OCI-LY1 (cell line): ENCODE measurements at regions not wholly inside any gene's neighbourhood (a gene's known extent, or its start where the extent isn't known, plus 50 kb on each side); places are given as distances from the start of the nearest gene placed in this dataset.

Experiments used
- H2AFZ ChIP-seq: fragments of 200-600 bp; sonication (generic), shearing (Covaris generic); 2 replicates; pipeline ENCODE4 v1.6.0; 2014; ENCODE audit warnings: antibody characterized with exemption, mild to moderate bottlenecking, low read length
- H3F3A ChIP-seq: fragments of 200-600 bp; sonication (generic), shearing (Covaris generic); 2 replicates; pipeline ENCODE4 v1.6.0; 2014; ENCODE audit warnings: mild to moderate bottlenecking, antibody characterized with exemption, low read length, moderate library complexity; ENCODE audit not compliant: insufficient read depth
- H3K27ac ChIP-seq: fragments of 200-600 bp; sonication (generic); 2 replicates; pipeline ENCODE4 v1.5.1; 2014; ENCODE audit warnings: low read length, mixed run types, mild to moderate bottlenecking, low read depth; ENCODE audit not compliant: poor library complexity, severe bottlenecking
- H3K27me3 ChIP-seq: fragments of 200-600 bp; sonication (generic); 2 replicates; pipeline ENCODE4 v1.6.0; 2014; ENCODE audit warnings: antibody characterized with exemption, mild to moderate bottlenecking, low read length, moderate library complexity; ENCODE audit not compliant: insufficient read depth
- H3K36me3 ChIP-seq: fragments of 200-600 bp; sonication (generic); 2 replicates; pipeline ENCODE4 v1.6.1; 2014; ENCODE audit warnings: mild to moderate bottlenecking, antibody characterized with exemption, low read length, moderate library complexity, mixed read lengths; ENCODE audit not compliant: insufficient read depth
- H3K4me1 ChIP-seq: fragments of 200-600 bp; sonication (generic); 2 replicates; pipeline ENCODE4 v1.5.1; 2014; ENCODE audit warnings: mild to moderate bottlenecking, low read length, moderate library complexity; ENCODE audit not compliant: insufficient read depth, severe bottlenecking
- H3K4me2 ChIP-seq: fragments of 200-600 bp; sonication (generic), shearing (Covaris generic); 2 replicates; pipeline ENCODE4 v1.6.1; 2014; ENCODE audit warnings: low read length
- H3K4me3 ChIP-seq: fragments of 200-600 bp; sonication (generic); 2 replicates; pipeline ENCODE4 v1.5.1; 2014; ENCODE audit warnings: low read length, low read depth, mild to moderate bottlenecking, mixed read lengths; ENCODE audit not compliant: poor library complexity, severe bottlenecking
- H3K79me2 ChIP-seq: fragments of 200-600 bp; shearing (Covaris generic); 2 replicates; pipeline ENCODE4 v1.6.1; 2016; ENCODE audit warnings: mixed run types, low read length, mixed read lengths; ENCODE audit not compliant: insufficient read depth
- H3K9ac ChIP-seq: fragments of 200-600 bp; sonication (generic), shearing (Covaris generic); 2 replicates; pipeline ENCODE4 v1.6.1; 2014; ENCODE audit warnings: mild to moderate bottlenecking, low read length, mixed read lengths
- H3K9me2 ChIP-seq: fragments of 200-600 bp; sonication (generic), shearing (Covaris generic); 2 replicates; pipeline ENCODE4 v1.6.1; 2014; ENCODE audit warnings: low read depth, mild to moderate bottlenecking, low read length, mixed read lengths
- H3K9me3 ChIP-seq: fragments of 200-600 bp; shearing (Covaris generic); 2 replicates; pipeline ENCODE4 v1.6.1; 2014; ENCODE audit warnings: low read length, mixed read lengths
- H4K20me1 ChIP-seq: fragments of 200-600 bp; sonication (generic), shearing (Covaris generic); 2 replicates; pipeline ENCODE4 v1.6.0; 2016; ENCODE audit warnings: mild to moderate bottlenecking, low read length; ENCODE audit not compliant: insufficient read depth
- EZH2 ChIP-seq: fragments of 200-600 bp; sonication (generic), shearing (Covaris generic); IDR thresholded peaks from 2 replicates; pipeline ENCODE4 v1.8.0; 2017; ENCODE audit warnings: borderline replicate concordance, mixed run types, mild to moderate bottlenecking, antibody characterized with exemption, low read length, moderate library complexity, mixed read lengths
- TF ChIP-seq, protein P1 (sequence below): fragments of 200-600 bp; sonication (generic), shearing (Covaris generic); IDR thresholded peaks from 2 replicates; pipeline ENCODE4 v1.5.1; 2017; ENCODE audit warnings: mild to moderate bottlenecking, antibody characterized with exemption, low read length, moderate library complexity, mixed read lengths

DNA sequence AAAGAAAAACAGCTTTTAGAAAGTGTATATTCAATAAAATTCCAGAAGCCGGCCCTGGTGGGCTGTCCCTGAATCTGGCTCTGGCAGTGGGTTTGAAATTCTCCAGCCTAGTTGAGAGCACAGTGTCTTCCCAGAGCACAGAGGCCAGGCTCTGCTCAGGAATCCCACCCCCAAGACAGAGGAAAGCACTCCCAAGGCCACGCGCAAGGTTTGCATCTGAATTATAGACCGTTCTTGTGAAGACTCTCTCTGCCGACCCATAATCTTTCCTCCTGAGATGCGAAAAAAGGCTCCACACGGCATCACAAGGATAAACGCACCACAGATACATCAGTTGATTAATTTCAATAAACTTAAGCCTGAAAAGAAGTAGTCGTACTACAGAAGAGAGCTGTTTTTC is 342.2 kb downstream of the CMPK2 start:
- no peak for TF ChIP-seq EZH2
- TF ChIP-seq, protein P1, sequence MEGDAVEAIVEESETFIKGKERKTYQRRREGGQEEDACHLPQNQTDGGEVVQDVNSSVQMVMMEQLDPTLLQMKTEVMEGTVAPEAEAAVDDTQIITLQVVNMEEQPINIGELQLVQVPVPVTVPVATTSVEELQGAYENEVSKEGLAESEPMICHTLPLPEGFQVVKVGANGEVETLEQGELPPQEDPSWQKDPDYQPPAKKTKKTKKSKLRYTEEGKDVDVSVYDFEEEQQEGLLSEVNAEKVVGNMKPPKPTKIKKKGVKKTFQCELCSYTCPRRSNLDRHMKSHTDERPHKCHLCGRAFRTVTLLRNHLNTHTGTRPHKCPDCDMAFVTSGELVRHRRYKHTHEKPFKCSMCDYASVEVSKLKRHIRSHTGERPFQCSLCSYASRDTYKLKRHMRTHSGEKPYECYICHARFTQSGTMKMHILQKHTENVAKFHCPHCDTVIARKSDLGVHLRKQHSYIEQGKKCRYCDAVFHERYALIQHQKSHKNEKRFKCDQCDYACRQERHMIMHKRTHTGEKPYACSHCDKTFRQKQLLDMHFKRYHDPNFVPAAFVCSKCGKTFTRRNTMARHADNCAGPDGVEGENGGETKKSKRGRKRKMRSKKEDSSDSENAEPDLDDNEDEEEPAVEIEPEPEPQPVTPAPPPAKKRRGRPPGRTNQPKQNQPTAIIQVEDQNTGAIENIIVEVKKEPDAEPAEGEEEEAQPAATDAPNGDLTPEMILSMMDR = no peak
- H3K9me3 ChIP-seq = peaks cover 6% of the 10 kb centered on the region; the same call in 1 of the 2 replicates
- no peak overlapping the region for H3K4me2 ChIP-seq
- H3K27me3 ChIP-seq = no peaks in the 10 kb centered on the region
- no peak overlapping the region for H2AFZ ChIP-seq
- peaks cover 28% of the 10 kb centered on the region for H3K4me1 ChIP-seq
- no peak overlapping the region for H3K9ac ChIP-seq
- no peak overlapping the region for H3K4me3 ChIP-seq
- no peaks in the 10 kb centered on the region for H3K79me2 ChIP-seq
- H3K27ac ChIP-seq = no peak overlapping the region
- H3K36me3 ChIP-seq = peaks cover 10% of the 10 kb centered on the region; the same call in 1 of the 2 replicates
- H3K9me2 ChIP-seq = no peaks in the 10 kb centered on the region
- H3F3A ChIP-seq = no peaks in the 10 kb centered on the region
- H4K20me1 ChIP-seq = no peaks in the 10 kb centered on the region

DNA sequence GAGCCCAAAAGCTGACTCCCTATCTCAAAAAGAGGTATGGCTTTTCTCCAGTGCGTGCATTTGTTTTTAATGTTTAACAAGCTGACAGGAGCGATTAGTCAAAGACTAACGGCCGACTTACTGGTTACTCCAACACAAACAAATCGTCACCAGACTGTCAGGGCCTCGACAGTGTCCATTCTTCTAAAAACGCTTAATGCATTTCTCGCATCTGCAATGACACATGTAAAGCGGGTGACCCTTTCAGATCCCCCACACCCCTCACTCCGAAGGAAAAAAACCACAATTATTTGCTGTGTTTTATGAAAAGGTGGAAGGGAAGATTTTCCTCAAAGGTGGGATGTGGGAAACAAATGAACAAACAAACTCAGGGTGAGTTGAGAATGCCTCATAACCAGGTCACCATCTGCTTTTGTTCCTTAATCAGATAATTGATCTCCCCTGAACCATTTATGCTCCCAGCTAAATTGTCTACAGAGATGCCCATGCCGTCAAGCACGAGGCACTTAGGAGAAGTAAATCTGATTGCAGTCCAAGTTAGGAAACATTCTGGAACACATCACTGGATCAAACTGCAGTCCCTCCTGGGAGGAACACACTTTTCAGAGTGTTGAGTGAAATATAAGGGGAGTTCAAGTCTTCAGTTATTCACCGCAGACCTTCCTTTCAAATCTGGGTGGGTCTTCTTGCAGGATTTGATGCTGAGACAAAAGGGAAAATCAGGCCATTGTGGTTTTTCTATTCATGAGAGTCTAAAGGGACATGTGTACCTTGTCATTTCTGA is 340.8 kb downstream of the CMPK2 start:
- no peaks in the 10 kb centered on the region for H3K27me3 ChIP-seq
- H3K4me1 ChIP-seq = peaks cover 28% of the 10 kb centered on the region
- H3K4me3 ChIP-seq = peak overlapping the region; percentile 49
- H3K36me3 ChIP-seq = peaks cover 10% of the 10 kb centered on the region; the same call in 1 of the 2 replicates
- TF ChIP-seq EZH2 = no peak
- TF ChIP-seq, protein P1 = no peak
- peak overlapping the region; percentile 73 for H3K4me2 ChIP-seq
- peak overlapping the region; percentile 82 for H3K27ac ChIP-seq
- no peaks in the 10 kb centered on the region for H3K9me2 ChIP-seq
- H2AFZ ChIP-seq = no peak overlapping the region
- no peaks in the 10 kb centered on the region for H4K20me1 ChIP-seq
- no peaks in the 10 kb centered on the region for H3F3A ChIP-seq
- peak overlapping the region; percentile 71 for H3K9ac ChIP-seq
- peaks cover 10% of the 10 kb centered on the region; the same call in 1 of the 2 replicates for H3K9me3 ChIP-seq
- H3K79me2 ChIP-seq = no peaks in the 10 kb centered on the region

DNA sequence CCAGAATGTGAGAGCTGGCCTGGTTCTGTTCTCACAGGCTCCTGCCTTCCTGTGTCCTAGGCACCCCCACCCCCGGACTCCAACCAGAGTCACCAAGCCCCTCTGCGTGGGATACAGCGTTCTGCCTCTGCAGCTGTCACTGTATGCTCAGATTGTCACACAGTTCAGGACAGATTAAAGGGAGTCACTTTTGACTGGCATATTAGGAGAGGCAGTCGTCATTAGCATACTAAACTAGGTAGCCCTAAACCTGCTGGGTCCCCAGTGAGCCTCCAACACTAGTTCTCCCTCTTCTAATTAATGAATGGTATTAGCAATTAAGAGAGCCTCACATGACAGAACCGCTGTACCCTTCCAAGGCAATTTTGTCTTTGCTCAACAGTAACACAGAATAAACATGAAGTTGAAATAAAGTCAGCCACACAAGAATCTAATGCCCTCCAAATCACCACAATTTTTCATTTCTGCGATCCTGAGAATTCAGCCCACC is 340.2 kb downstream of the CMPK2 start:
- Histone ChIP-seq H3K79me2 (no peaks in the 10 kb centered on the region), H3K4me1 (peaks cover 28% of the 10 kb centered on the region), H3K4me2 (peak overlapping the region; percentile 73), H3K9ac (peak overlapping the region; percentile 71), H3K4me3 (peak overlapping the region; percentile 49), H3K27ac (peak overlapping the region; percentile 82), H3F3A (no peaks in the 10 kb centered on the region), H4K20me1 (no peaks in the 10 kb centered on the region), H3K36me3 (peaks cover 10% of the 10 kb centered on the region; the same call in 1 of the 2 replicates), H3K9me3 (peaks cover 10% of the 10 kb centered on the region; the same call in 1 of the 2 replicates), H3K27me3 (no peaks in the 10 kb centered on the region), H3K9me2 (no peaks in the 10 kb centered on the region), H2AFZ (no peak overlapping the region)
- TF ChIP-seq, protein P1 = no peak
- TF ChIP-seq EZH2 = no peak
